Breast epithelium (tissue), 4 donors: ENCODE measurements at regions not wholly inside any gene's neighbourhood (a gene's known extent, or its start where the extent isn't known, plus 50 kb on each side); places are given as distances from the start of the nearest gene placed in this dataset.
"Not testable (repeated sequence)": the region's sequence is repeated elsewhere in the genome, so short reads cannot be mapped to it uniquely, and the experiment has no call there.

Experiments
- DNase-seq, 2 donors: peaks; one replicate each; pipeline ENCODE4 v3.0.0-alpha.2; 2019; ENCODE audit warnings: low spot score in 2 of 2
- H3K27ac ChIP-seq, 2 donors: fragments of 200-600 bp; sonication (generic) in 1 of 2; one replicate each; pipeline ENCODE4 v1.5.1; 2016 to 2019; ENCODE audit warnings: mild to moderate bottlenecking in 1 of 2
- H3K27me3 ChIP-seq, 2 donors: fragments of 200-600 bp; sonication (generic) in 1 of 2; one replicate each; pipeline versions ENCODE4 v1.5.1 to v1.6.0; 2017 to 2019; ENCODE audit warnings: control low read depth in 1 of 2, mild to moderate bottlenecking in 1 of 2
- H3K36me3 ChIP-seq: fragments of 200-600 bp; one replicate; pipeline ENCODE4 v1.5.1; 2019
- H3K4me1 ChIP-seq, 2 donors: fragments of 200-600 bp; sonication (generic); one replicate each; pipeline ENCODE4 v1.5.1; 2016 to 2019; ENCODE audit warnings: control low read depth in 1 of 2
- H3K4me3 ChIP-seq, 3 donors: fragments of 200-600 bp; sonication (generic); 1 replicate in 2 of 3; 2 replicates in 1 of 3; pipeline ENCODE4 v1.5.1; 2016 to 2019; ENCODE audit warnings: mild to moderate bottlenecking in 3 of 3, moderate library complexity in 2 of 3
- H3K9me3 ChIP-seq, 2 donors: fragments of 200-600 bp; sonication (generic) in 1 of 2; one replicate each; pipeline ENCODE4 v1.5.1; 2016 to 2019; ENCODE audit warnings: control low read depth in 1 of 2
- CTCF ChIP-seq, 3 donors: fragments of 450-650 bp; IDR thresholded peaks; one replicate each; pipeline ENCODE4 v1.5.1; 2016 to 2017; ENCODE audit warnings: antibody characterized with exemption in 3 of 3, mild to moderate bottlenecking in 3 of 3, moderate library complexity in 3 of 3
- POLR2A ChIP-seq: fragments of 450-650 bp; IDR thresholded peaks from one replicate; pipeline ENCODE4 v1.6.1; 2016; ENCODE audit warnings: antibody characterized with exemption, mild to moderate bottlenecking, moderate library complexity
- POLR2AphosphoS5 ChIP-seq, 3 donors: sonication (generic); formaldehyde crosslinking; IDR thresholded peaks; one replicate each; pipeline ENCODE4 v1.6.1; 2017; ENCODE audit warnings: antibody characterized with exemption in 3 of 3
- intact Hi-C: fragments of 100-400 bp; cut with DNase I; formaldehyde crosslinking; loops from one replicate; pipeline ENCODE4 v1.15.1; 2023; ENCODE audit warnings: low total_unique reads

GRCh38 chr11:122412581-122412980 is 242.9 kb upstream of the UBASH3B start:
- H3K27ac ChIP-seq: no peak overlapping the region
- no peaks in the 10 kb centered on the region for H3K4me1 ChIP-seq
- DNase-seq: no peak
- H3K36me3 ChIP-seq: no peaks in the 10 kb centered on the region
- no peaks in the 10 kb centered on the region for H3K27me3 ChIP-seq
- TF ChIP-seq POLR2AphosphoS5 (IDR thresholded peaks at IDR 0.05) (no peak), POLR2A (no peak), CTCF (IDR thresholded peaks at IDR 0.05) (no peak)
- no peak overlapping the region for H3K4me3 ChIP-seq
- H3K9me3 ChIP-seq: peaks cover 3 to 22% of the 10 kb centered on the region in 2 donors
- intact Hi-C loops: no loop called here

- TF ChIP-seq CTCF (IDR thresholded peaks at IDR 0.05) (no peak), POLR2AphosphoS5 (IDR thresholded peaks at IDR 0.05) (no peak), POLR2A (no peak)
- no peaks in the 10 kb centered on the region for H3K36me3 ChIP-seq
- no peaks in the 10 kb centered on the region for H3K27me3 ChIP-seq
- no peaks in the 10 kb centered on the region for H3K9me3 ChIP-seq
- H3K27ac ChIP-seq: no peak overlapping the region
- no peaks in the 10 kb centered on the region for H3K4me1 ChIP-seq
- intact Hi-C loops: no loop called here
- no peak for DNase-seq
- H3K4me3 ChIP-seq: no peak overlapping the region
These were observed 249.1 kb upstream of the UBASH3B start for GRCh38 chr11:122406466-122406865.

- TF ChIP-seq POLR2A: no peak
- no peak for TF ChIP-seq POLR2AphosphoS5 (IDR thresholded peaks at IDR 0.05)
- no peak for TF ChIP-seq CTCF (IDR thresholded peaks at IDR 0.05)
- no peak overlapping the region for H3K4me3 ChIP-seq
- no peaks in the 10 kb centered on the region for H3K9me3 ChIP-seq
- no peaks in the 10 kb centered on the region for H3K36me3 ChIP-seq
- H3K4me1 ChIP-seq: no peaks in the 10 kb centered on the region
- H3K27me3 ChIP-seq: no peaks in the 10 kb centered on the region
- intact Hi-C loops: no loop called here
- H3K27ac ChIP-seq: no peak overlapping the region
- no peak for DNase-seq
These were observed 249.8 kb upstream of the UBASH3B start for GRCh38 chr11:122405547-122406341.

GRCh38 chr11:122404571-122404970 is 251.0 kb upstream of the UBASH3B start:
- TF ChIP-seq CTCF (IDR thresholded peaks at IDR 0.05): no peak
- H3K4me1 ChIP-seq: no peaks in the 10 kb centered on the region
- intact Hi-C loops: no loop called here
- H3K27me3 ChIP-seq: no peaks in the 10 kb centered on the region
- no peaks in the 10 kb centered on the region for H3K9me3 ChIP-seq
- H3K36me3 ChIP-seq: no peaks in the 10 kb centered on the region
- H3K27ac ChIP-seq: no peak overlapping the region
- no peak for DNase-seq
- H3K4me3 ChIP-seq: no peak overlapping the region

GRCh38 chr11:122401581-122401980 is 253.9 kb upstream of the UBASH3B start:
- DNase-seq, intact Hi-C loops, H3K4me1 ChIP-seq, H3K27me3 ChIP-seq, H3K36me3 ChIP-seq, H3K4me3 ChIP-seq, H3K9me3 ChIP-seq, H3K27ac ChIP-seq: not testable (repeated sequence)

GRCh38 chr11:122399375-122399774 is 256.1 kb upstream of the UBASH3B start:
- H3K36me3 ChIP-seq: no peaks in the 10 kb centered on the region
- H3K27ac ChIP-seq: no peak overlapping the region
- no peaks in the 10 kb centered on the region for H3K9me3 ChIP-seq
- H3K4me3 ChIP-seq: no peak overlapping the region
- DNase-seq: no peak
- H3K27me3 ChIP-seq: no peaks in the 10 kb centered on the region
- H3K4me1 ChIP-seq: no peaks in the 10 kb centered on the region
- intact Hi-C loops: no loop called here
- no peak for TF ChIP-seq POLR2AphosphoS5 (IDR thresholded peaks at IDR 0.05)
- no peak for TF ChIP-seq POLR2A
- TF ChIP-seq CTCF (IDR thresholded peaks at IDR 0.05): no peak
